HepG2 (cell line): ENCODE measurements at regions not wholly inside any gene's neighbourhood (a gene's known extent, or its start where the extent isn't known, plus 50 kb on each side); places are given as distances from the start of the nearest gene placed in this dataset.

ENCODE experiments used
- AGO2 ChIP-seq: fragments of 200-400 bp; formaldehyde crosslinking; optimal IDR thresholded peaks from 2 replicates; pipeline ENCODE3; 2017; ENCODE audit warnings: mild to moderate bottlenecking, low read depth, low read length, moderate library complexity
- GATA4 ChIP-seq: sonication (generic); IDR thresholded peaks from 2 replicates; pipeline ENCODE4 v1.6.1; 2016; ENCODE audit warnings: antibody characterized with exemption, low read depth, borderline replicate concordance
- HNF4A ChIP-seq: sonication (generic); formaldehyde crosslinking; IDR thresholded peaks from 2 replicates; pipeline ENCODE4 v1.4.0; 2020; ENCODE audit warnings: missing genetic modification reagents
- HNRNPK ChIP-seq: fragments of 200-400 bp; formaldehyde crosslinking; IDR thresholded peaks from 2 replicates; pipeline ENCODE4 v1.6.1; 2018; ENCODE audit warnings: low read length, low read depth, moderate library complexity, mild to moderate bottlenecking; ENCODE audit not compliant: poor library complexity, severe bottlenecking
- MEIS1 ChIP-seq: sonication (generic); formaldehyde crosslinking; IDR thresholded peaks from 2 replicates; pipeline ENCODE4 v1.9.0; 2021; ENCODE audit warnings: mild to moderate bottlenecking, missing genetic modification reagents, moderate library complexity, borderline replicate concordance
- POLR2AphosphoS2 ChIP-seq: IDR thresholded peaks from 2 replicates; pipeline ENCODE4 v1.6.1; 2011; ENCODE audit warnings: low read depth, low read length, improper control_type of control experiment
- ZBTB42 ChIP-seq: sonication (generic); formaldehyde crosslinking; IDR thresholded peaks from 2 replicates; pipeline ENCODE4 v1.5.0; 2020; ENCODE audit warnings: mild to moderate bottlenecking, missing genetic modification reagents
- ZBTB7A ChIP-seq: sonication (generic); formaldehyde crosslinking; IDR thresholded peaks from 2 replicates; pipeline ENCODE4 v1.8.0; 2022; ENCODE audit warnings: mild to moderate bottlenecking, missing genetic modification reagents
- ZNF10 ChIP-seq: sonication (generic); formaldehyde crosslinking; IDR thresholded peaks from 2 replicates; pipeline ENCODE4 v1.4.0; 2020; ENCODE audit warnings: mild to moderate bottlenecking, low read depth, missing genetic modification reagents, borderline replicate concordance
- ZNF280B ChIP-seq: sonication (generic); formaldehyde crosslinking; IDR thresholded peaks from 2 replicates; pipeline ENCODE4 v1.5.0; 2020; ENCODE audit warnings: missing genetic modification reagents, mild to moderate bottlenecking, borderline replicate concordance
- ZNF3 ChIP-seq: IDR thresholded peaks from 2 replicates; pipeline ENCODE4 v1.7.0; 2017; ENCODE audit warnings: inconsistent platforms
- ZNF646 ChIP-seq: sonication (generic); formaldehyde crosslinking; IDR thresholded peaks from 2 replicates; pipeline ENCODE4 v1.9.0; 2021; ENCODE audit warnings: mild to moderate bottlenecking, missing genetic modification reagents
- TF ChIP-seq, protein P1 (sequence below): sonication (generic); formaldehyde crosslinking; IDR thresholded peaks from 2 replicates; pipeline ENCODE4 v1.8.1; 2023; ENCODE audit warnings: missing genetic modification reagents, inconsistent platforms, borderline replicate concordance
- TF ChIP-seq, protein P2 (sequence below): sonication (generic); formaldehyde crosslinking; IDR thresholded peaks from 2 replicates; pipeline ENCODE4 v1.5.1; 2020; ENCODE audit warnings: mild to moderate bottlenecking, moderate library complexity, missing genetic modification reagents

DNA sequence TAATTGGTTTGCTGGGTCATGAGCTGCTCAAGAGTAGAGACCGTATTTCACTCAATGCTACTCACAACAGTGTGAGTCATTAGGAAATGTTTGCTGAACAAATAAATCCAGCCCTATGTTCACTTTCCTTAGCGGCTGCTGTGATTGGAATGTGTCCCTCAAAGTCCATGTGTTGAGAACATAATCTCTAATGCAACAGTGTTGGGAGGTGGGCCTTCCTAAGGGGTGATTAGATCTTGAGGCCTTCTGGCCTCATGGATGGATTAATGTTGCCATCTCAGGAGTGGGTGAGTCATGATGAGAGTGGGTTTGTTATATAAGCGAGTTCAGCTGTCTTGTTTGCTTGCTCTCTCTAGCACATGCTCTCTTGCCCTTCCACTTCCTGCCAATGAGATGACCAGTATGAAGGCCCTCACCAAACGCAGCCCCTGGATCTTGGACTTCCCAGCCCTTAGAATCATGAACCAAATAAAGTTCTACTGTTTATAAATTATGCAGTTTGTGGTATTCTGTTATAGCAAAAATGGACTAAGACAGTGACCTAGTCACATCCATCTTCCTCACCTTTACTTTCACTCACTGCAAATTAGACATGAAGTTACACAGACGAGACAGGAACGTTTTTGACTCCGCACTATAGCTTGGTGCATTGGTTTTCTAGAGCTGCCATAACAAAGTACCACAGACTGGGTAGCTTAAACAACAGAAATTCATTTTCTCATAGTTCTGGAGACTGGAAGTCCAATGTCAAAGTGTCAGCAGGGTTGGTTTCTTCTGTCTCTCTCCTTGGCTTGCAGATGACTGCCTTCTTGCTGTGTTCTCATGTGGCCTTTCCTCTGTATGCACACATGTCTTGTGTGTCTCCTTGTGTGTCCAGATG lies 50.9 kb upstream of the FAM169A start (continued):
- TF ChIP-seq POLR2AphosphoS2: no peak
- no peak for TF ChIP-seq ZNF10 (CRISPR knock-in tag)
- TF ChIP-seq, protein P1, sequence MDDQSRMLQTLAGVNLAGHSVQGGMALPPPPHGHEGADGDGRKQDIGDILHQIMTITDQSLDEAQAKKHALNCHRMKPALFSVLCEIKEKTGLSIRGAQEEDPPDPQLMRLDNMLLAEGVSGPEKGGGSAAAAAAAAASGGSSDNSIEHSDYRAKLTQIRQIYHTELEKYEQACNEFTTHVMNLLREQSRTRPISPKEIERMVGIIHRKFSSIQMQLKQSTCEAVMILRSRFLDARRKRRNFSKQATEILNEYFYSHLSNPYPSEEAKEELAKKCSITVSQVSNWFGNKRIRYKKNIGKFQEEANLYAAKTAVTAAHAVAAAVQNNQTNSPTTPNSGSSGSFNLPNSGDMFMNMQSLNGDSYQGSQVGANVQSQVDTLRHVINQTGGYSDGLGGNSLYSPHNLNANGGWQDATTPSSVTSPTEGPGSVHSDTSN (CRISPR knock-in tag): 0 out of 2 replicates have a peak, but pooled peaks have one; percentile 47
- TF ChIP-seq MEIS1 (CRISPR knock-in tag): peak; percentile 91; the same call in 1 of the 2 replicates
- TF ChIP-seq, protein P2, sequence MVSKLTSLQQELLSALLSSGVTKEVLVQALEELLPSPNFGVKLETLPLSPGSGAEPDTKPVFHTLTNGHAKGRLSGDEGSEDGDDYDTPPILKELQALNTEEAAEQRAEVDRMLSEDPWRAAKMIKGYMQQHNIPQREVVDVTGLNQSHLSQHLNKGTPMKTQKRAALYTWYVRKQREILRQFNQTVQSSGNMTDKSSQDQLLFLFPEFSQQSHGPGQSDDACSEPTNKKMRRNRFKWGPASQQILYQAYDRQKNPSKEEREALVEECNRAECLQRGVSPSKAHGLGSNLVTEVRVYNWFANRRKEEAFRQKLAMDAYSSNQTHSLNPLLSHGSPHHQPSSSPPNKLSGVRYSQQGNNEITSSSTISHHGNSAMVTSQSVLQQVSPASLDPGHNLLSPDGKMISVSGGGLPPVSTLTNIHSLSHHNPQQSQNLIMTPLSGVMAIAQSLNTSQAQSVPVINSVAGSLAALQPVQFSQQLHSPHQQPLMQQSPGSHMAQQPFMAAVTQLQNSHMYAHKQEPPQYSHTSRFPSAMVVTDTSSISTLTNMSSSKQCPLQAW (CRISPR knock-in tag): peak; percentile 87
- peak; percentile 71 for TF ChIP-seq ZNF3 (CRISPR knock-in tag)
- TF ChIP-seq ZNF646 (CRISPR knock-in tag): no peak
- peak; percentile 39; the same call in 1 of the 2 replicates for TF ChIP-seq ZBTB7A (CRISPR knock-in tag)
- TF ChIP-seq ZBTB42: 0 out of 2 replicates have a peak, but pooled peaks have one; percentile 57
- no peak for TF ChIP-seq ZNF280B
- TF ChIP-seq HNRNPK: no peak
- peak; percentile 78 for TF ChIP-seq GATA4
- no peak for TF ChIP-seq AGO2
- TF ChIP-seq HNF4A (CRISPR knock-in tag): peak; percentile 93
